Karpas-422 (cell line): ENCODE measurements at regions not wholly inside any gene's neighbourhood (a gene's known extent, or its start where the extent isn't known, plus 50 kb on each side); places are given as distances from the start of the nearest gene placed in this dataset.

ENCODE experiments used
- DNase-seq: peaks from one replicate; pipeline ENCODE4 v3.0.0-alpha.2; 2015
- H2AFZ ChIP-seq: fragments of 200-600 bp; sonication (generic); 2 replicates; pipeline ENCODE4 v1.6.1; 2014; ENCODE audit warnings: antibody characterized with exemption, low read length, mixed read lengths
- H3K27ac ChIP-seq: fragments of 200-600 bp; sonication (generic); 2 replicates; pipeline ENCODE4 v1.5.1; 2014; ENCODE audit warnings: mild to moderate bottlenecking, low read length, moderate library complexity
- H3K27me3 ChIP-seq: fragments of 200-600 bp; sonication (generic); 2 replicates; pipeline ENCODE4 v1.6.1; 2014; ENCODE audit warnings: low read length, mixed read lengths
- H3K36me3 ChIP-seq: fragments of 200-600 bp; sonication (generic); 2 replicates; pipeline ENCODE4 v1.6.1; 2014; ENCODE audit warnings: low read length, mixed read lengths; ENCODE audit not compliant: insufficient read depth
- H3K4me1 ChIP-seq: fragments of 200-600 bp; sonication (generic); 2 replicates; pipeline ENCODE4 v1.6.1; 2014; ENCODE audit warnings: mild to moderate bottlenecking, low read length, mixed read lengths
- H3K4me2 ChIP-seq: fragments of 200-600 bp; sonication (generic); 2 replicates; pipeline ENCODE4 v1.6.1; 2014; ENCODE audit warnings: low read length, low read depth, mild to moderate bottlenecking; ENCODE audit not compliant: poor library complexity, severe bottlenecking
- H3K4me3 ChIP-seq: fragments of 200-600 bp; sonication (generic); 2 replicates; pipeline ENCODE4 v1.5.1; 2014; ENCODE audit warnings: mild to moderate bottlenecking, antibody characterized with exemption, low read length, mixed read lengths
- H3K79me2 ChIP-seq: fragments of 200-600 bp; sonication (generic); 2 replicates; pipeline ENCODE4 v1.6.1; 2014; ENCODE audit warnings: mild to moderate bottlenecking, low read length, mixed read lengths
- H3K9ac ChIP-seq: fragments of 200-600 bp; sonication (generic); 2 replicates; pipeline ENCODE4 v1.6.0; 2014; ENCODE audit warnings: low read length
- H3K9me2 ChIP-seq: fragments of 200-600 bp; sonication (generic), shearing (Covaris generic); replicated peaks from 2 replicates; pipeline ENCODE4 v1.6.0; 2014; ENCODE audit warnings: mild to moderate bottlenecking, low read length, moderate library complexity; ENCODE audit not compliant: insufficient read depth
- H3K9me3 ChIP-seq: fragments of 300-700, 200-600 bp; sonication (generic); 2 replicates; pipeline ENCODE4 v1.6.1; 2014; ENCODE audit warnings: low read length, mixed read lengths
- H4K20me1 ChIP-seq: fragments of 200-600 bp; sonication (generic); 2 replicates; pipeline ENCODE4 v1.6.1; 2014; ENCODE audit warnings: mild to moderate bottlenecking, antibody characterized with exemption, low read length, low read depth; ENCODE audit not compliant: insufficient read depth

GRCh38 chr4:14217401-14217800 is 589.9 kb upstream of the BOD1L1 start:
- Histone ChIP-seq H3K27ac (no peak overlapping the region), H3K4me2 (no peak overlapping the region), H3K9ac (no peak overlapping the region), H3K4me1 (no peaks in the 10 kb centered on the region), H3K9me3 (no peaks in the 10 kb centered on the region; the same call in 1 of the 2 replicates), H3K36me3 (no peaks in the 10 kb centered on the region), H3K79me2 (no peaks in the 10 kb centered on the region), H3K27me3 (no peaks in the 10 kb centered on the region), H4K20me1 (no peaks in the 10 kb centered on the region), H2AFZ (no peak overlapping the region), H3K9me2 (no peaks in the 10 kb centered on the region), H3K4me3 (no peak overlapping the region)
- DNase-seq, result no peak

DNA sequence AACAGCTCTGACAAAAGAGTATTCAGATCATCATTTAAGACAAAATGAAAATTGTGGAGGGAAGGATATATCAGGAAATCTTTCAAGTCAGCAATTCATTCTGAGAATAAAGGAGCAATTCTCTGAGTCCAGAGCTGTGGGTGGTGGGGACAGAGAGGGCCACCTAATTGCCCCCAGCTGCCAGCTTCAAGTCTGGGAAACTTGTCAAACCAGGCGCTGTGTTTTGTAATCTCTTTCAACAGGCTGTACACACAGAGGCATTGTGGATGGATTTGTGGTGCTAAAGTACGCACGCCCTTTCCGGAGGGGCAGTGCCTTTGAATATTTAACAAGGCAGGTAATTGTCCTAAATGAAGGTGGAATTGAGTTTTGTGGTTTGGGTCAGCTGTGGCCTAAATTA is 591.1 kb upstream of the BOD1L1 start:
- no peak for DNase-seq
- Histone ChIP-seq H2AFZ (no peak overlapping the region), H3K4me1 (no peaks in the 10 kb centered on the region), H4K20me1 (no peaks in the 10 kb centered on the region), H3K9ac (no peak overlapping the region), H3K36me3 (no peaks in the 10 kb centered on the region), H3K79me2 (no peaks in the 10 kb centered on the region), H3K4me2 (no peak overlapping the region), H3K9me3 (no peaks in the 10 kb centered on the region; the same call in 1 of the 2 replicates), H3K27me3 (no peaks in the 10 kb centered on the region), H3K4me3 (no peak overlapping the region), H3K9me2 (no peaks in the 10 kb centered on the region), H3K27ac (no peak overlapping the region)

- Histone ChIP-seq H3K9me2 (no peaks in the 10 kb centered on the region), H3K79me2 (no peaks in the 10 kb centered on the region), H3K9me3 (no peaks in the 10 kb centered on the region), H3K36me3 (no peaks in the 10 kb centered on the region), H3K4me3 (no peak overlapping the region), H3K4me2 (no peak overlapping the region), H3K9ac (no peak overlapping the region), H3K4me1 (no peaks in the 10 kb centered on the region), H4K20me1 (no peaks in the 10 kb centered on the region), H3K27me3 (no peaks in the 10 kb centered on the region), H2AFZ (no peak overlapping the region), H3K27ac (no peak overlapping the region)
- no peak for DNase-seq
Observed at GRCh38 chr4:14221176-14221575, 593.7 kb upstream of the BOD1L1 start.

GRCh38 chr4:14222377-14223029 is 595.0 kb upstream of the BOD1L1 start:
- Histone ChIP-seq H4K20me1 (no peaks in the 10 kb centered on the region), H3K9me3 (no peaks in the 10 kb centered on the region), H3K27ac (no peak overlapping the region), H3K4me3 (no peak overlapping the region), H3K4me1 (no peaks in the 10 kb centered on the region), H2AFZ (no peak overlapping the region), H3K4me2 (no peak overlapping the region), H3K9ac (no peak overlapping the region), H3K36me3 (no peaks in the 10 kb centered on the region), H3K9me2 (no peaks in the 10 kb centered on the region), H3K79me2 (no peaks in the 10 kb centered on the region), H3K27me3 (no peaks in the 10 kb centered on the region)
- DNase-seq, result no peak

DNA sequence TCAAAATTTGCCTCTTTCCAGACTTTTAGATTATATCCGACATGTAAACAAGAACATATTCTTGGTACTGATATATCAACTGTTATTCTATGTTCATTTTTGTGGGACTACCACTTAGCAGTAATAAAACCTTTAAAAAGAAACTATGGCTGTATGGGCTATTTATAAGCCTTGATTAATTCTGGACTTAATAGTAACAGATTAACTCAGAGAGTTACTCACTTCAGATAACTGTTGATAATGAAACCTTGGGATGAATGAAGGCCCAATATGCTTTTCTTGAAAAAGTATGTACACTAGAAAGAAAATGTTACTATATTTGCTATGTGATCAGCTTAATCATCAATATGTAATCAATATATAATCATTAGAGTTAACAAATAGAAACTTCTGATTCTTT is 595.9 kb upstream of the BOD1L1 start:
- H3K4me2 ChIP-seq, result no peak overlapping the region
- no peaks in the 10 kb centered on the region for H3K9me2 ChIP-seq
- H4K20me1 ChIP-seq, result no peaks in the 10 kb centered on the region
- no peak overlapping the region for H3K4me3 ChIP-seq
- H3K27me3 ChIP-seq, result no peaks in the 10 kb centered on the region
- H3K9me3 ChIP-seq, result no peaks in the 10 kb centered on the region
- no peaks in the 10 kb centered on the region for H3K36me3 ChIP-seq
- no peak overlapping the region for H3K9ac ChIP-seq
- H3K79me2 ChIP-seq, result no peaks in the 10 kb centered on the region
- H2AFZ ChIP-seq, result no peak overlapping the region
- no peak overlapping the region for H3K27ac ChIP-seq
- DNase-seq, result no peak
- no peaks in the 10 kb centered on the region for H3K4me1 ChIP-seq

DNA sequence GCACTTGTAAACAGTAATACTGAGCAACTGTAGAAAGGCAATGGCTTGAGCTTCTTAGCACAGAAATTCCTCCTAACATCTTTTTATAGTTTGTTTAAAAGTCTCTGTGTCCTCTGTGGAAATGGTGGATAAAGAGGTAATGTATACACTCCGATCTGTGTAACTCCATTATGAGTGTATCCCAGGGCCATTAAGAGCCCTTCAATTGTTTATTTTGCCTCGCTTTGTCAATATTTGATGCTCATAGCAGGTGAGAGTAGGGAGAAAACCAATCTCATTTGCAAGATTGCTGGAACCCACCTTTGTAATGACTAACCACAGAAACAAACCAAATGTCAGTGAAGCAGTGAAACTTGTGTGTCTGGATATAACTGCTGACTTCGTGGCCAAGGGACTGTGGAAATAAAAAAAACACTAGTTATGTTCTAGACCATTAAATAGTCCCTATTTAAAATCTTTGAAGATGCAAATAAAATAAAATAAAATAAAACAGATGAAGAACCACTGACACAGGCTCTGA is 598.2 kb upstream of the BOD1L1 start:
- Histone ChIP-seq H3K4me3 (no peak overlapping the region), H3K9me2 (0 out of 2 replicates have a peak, but pooled peaks cover 2% of the 10 kb centered on the region), H3K27me3 (no peaks in the 10 kb centered on the region), H3K79me2 (no peaks in the 10 kb centered on the region), H3K9ac (no peak overlapping the region), H3K4me2 (no peak overlapping the region), H3K27ac (no peak overlapping the region), H4K20me1 (no peaks in the 10 kb centered on the region), H2AFZ (no peak overlapping the region), H3K9me3 (no peaks in the 10 kb centered on the region), H3K4me1 (no peaks in the 10 kb centered on the region), H3K36me3 (no peaks in the 10 kb centered on the region)
- DNase-seq, result no peak

DNA sequence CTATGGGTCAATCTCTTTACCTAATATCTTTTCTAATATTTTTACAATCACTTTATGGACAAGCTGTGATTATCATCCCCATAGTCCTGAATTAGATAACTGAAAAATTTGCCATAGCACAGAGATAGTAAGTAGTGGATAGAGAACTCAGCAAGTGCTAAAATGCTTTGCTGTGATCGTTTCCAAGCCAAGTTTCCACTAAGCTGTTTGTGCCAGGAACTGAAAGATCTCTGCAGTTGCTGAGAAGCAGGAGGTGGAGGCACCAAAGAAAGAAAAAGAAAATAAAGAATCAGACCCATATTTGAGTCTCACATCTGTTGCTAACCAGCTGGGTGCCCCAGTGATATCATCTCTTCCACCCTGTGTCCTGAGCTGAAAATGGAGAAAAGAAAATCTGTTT is 605.6 kb upstream of the BOD1L1 start:
- Histone ChIP-seq H2AFZ (no peak overlapping the region), H3K4me2 (no peak overlapping the region), H3K9me3 (no peaks in the 10 kb centered on the region), H3K4me1 (no peaks in the 10 kb centered on the region), H3K79me2 (no peaks in the 10 kb centered on the region), H3K4me3 (no peak overlapping the region), H3K27me3 (no peaks in the 10 kb centered on the region), H3K9me2 (0 out of 2 replicates have a peak, but pooled peaks cover 2% of the 10 kb centered on the region), H3K27ac (no peak overlapping the region), H3K9ac (no peak overlapping the region), H4K20me1 (no peaks in the 10 kb centered on the region), H3K36me3 (no peaks in the 10 kb centered on the region)
- DNase-seq, result no peak

GRCh38 chr4:14234307-14234706 is 606.8 kb upstream of the BOD1L1 start:
- no peaks in the 10 kb centered on the region for H3K4me1 ChIP-seq
- no peaks in the 10 kb centered on the region for H3K79me2 ChIP-seq
- DNase-seq, result no peak

More at GRCh38 chr4:14234307-14234706, 606.8 kb upstream of the BOD1L1 start:
- H4K20me1 ChIP-seq, result no peaks in the 10 kb centered on the region
- peaks cover 3% of the 10 kb centered on the region; the same call in 1 of the 2 replicates for H3K9me3 ChIP-seq
- H3K36me3 ChIP-seq, result no peaks in the 10 kb centered on the region
- H3K27ac ChIP-seq, result no peak overlapping the region
- no peaks in the 10 kb centered on the region for H3K27me3 ChIP-seq
- no peak overlapping the region for H3K4me2 ChIP-seq
- H3K9ac ChIP-seq, result no peak overlapping the region
- 0 out of 2 replicates have a peak, but pooled peaks cover 2% of the 10 kb centered on the region for H3K9me2 ChIP-seq
- no peak overlapping the region for H2AFZ ChIP-seq
- no peak overlapping the region for H3K4me3 ChIP-seq
